K562 (cell line): ENCODE measurements at regions not wholly inside any gene's neighbourhood (a gene's known extent, or its start where the extent isn't known, plus 50 kb on each side); places are given as distances from the start of the nearest gene placed in this dataset.

Experiments
- ATAC-seq: fragments of 200-7000 bp; cut with Tn5 transposase; 3 replicates; pipeline ENCODE4 v1.9.1; 2020; ENCODE audit warnings: moderate library complexity
- BruUV-seq: library from RNA; stranded (reverse); fragments of 400-500 nt; replicated peaks from 2 replicates; lab custom pipeline; 2021; lab: Mats Ljungman, UMichigan
- CTCF ChIA-PET: fragments of 300-600 bp; formaldehyde crosslinking; extraction: SDS; loops from one replicate; lab custom pipeline; 2021; ENCODE audit warnings: low intra/inter-chr PET ratio; lab: Yijun Ruan, JAX
- POLR2A ChIA-PET: fragments of 300-600, 350-650 bp; sonication (Branson Sonifier 250); formaldehyde crosslinking; extraction: SDS; loops from one replicate; lab custom pipeline; 2021; ENCODE audit warnings: antibody characterized with exemption, inconsistent platforms; lab: Yijun Ruan, JAX
- DNase-seq, 4 experiments: peaks; one replicate each; pipeline versions ENCODE4 v3.0.0 to v3.0.0-alpha.2; 2011 to 2018; ENCODE audit warnings: low spot score in 3 of 4, mixed read lengths in 3 of 4; ENCODE audit errors: extremely low read depth in 1 of 4
- FAIRE-seq: peaks from 2 replicates; lab custom pipeline; 2011; peaks lifted over from hg19 to GRCh38; lab: Jason Lieb, UNC
- H2AFZ ChIP-seq: 2 replicates; pipeline ENCODE4 v1.6.0; 2011; ENCODE audit warnings: low read depth, low read length, control low read depth, inconsistent platforms
- H3K27ac ChIP-seq: fragments of 200-600 bp; 3 replicates; pipeline ENCODE4 v1.8.0; 2011; ENCODE audit warnings: low read depth, mild to moderate bottlenecking, control low read depth, inconsistent platforms, low read length, moderate library complexity, mixed read lengths; ENCODE audit errors: extremely low read depth
- H3K27me3 ChIP-seq, 2 experiments: fragments of 300-600 bp in 1 of 2; 2 replicates in 1 of 2; 3 replicates in 1 of 2; pipeline versions ENCODE4 v1.6.0 to v1.8.0; 2011; ENCODE audit warnings: inconsistent platforms in 2 of 2, low read length in 2 of 2, mild to moderate bottlenecking in 1 of 2, mixed read lengths in 1 of 2, moderate library complexity in 1 of 2; ENCODE audit not compliant: control insufficient read depth in 2 of 2, insufficient read depth in 2 of 2
- H3K36me3 ChIP-seq: fragments of 300-600 bp; 3 replicates; pipeline ENCODE4 v1.8.0; 2011; ENCODE audit warnings: mild to moderate bottlenecking, low read length, inconsistent platforms; ENCODE audit not compliant: control insufficient read depth, insufficient read depth
- H3K4me1 ChIP-seq, 2 experiments: fragments of 200-600 bp in 1 of 2; replicated peaks in 1 of 2; 2 replicates in 1 of 2; 3 replicates in 1 of 2; pipeline versions ENCODE4 v1.5.1 to v1.8.0; 2011; ENCODE audit warnings: inconsistent platforms in 2 of 2, low read length in 2 of 2, mild to moderate bottlenecking in 1 of 2, mixed read lengths in 1 of 2, moderate library complexity in 1 of 2; ENCODE audit not compliant: control insufficient read depth in 2 of 2, insufficient read depth in 2 of 2
- H3K4me2 ChIP-seq: 2 replicates; pipeline ENCODE4 v1.6.1; 2011; ENCODE audit warnings: low read length, control low read depth, inconsistent platforms, mixed read lengths; ENCODE audit not compliant: insufficient read depth
- H3K4me3 ChIP-seq: fragments of 200-600 bp; sonication (generic), shearing (Covaris generic); 2 replicates; pipeline ENCODE4 v1.5.1; 2016; ENCODE audit warnings: control low read depth, inconsistent platforms
- H3K79me2 ChIP-seq: fragments of 200-600 bp; 3 replicates; pipeline ENCODE4 v1.8.0; 2011; ENCODE audit warnings: low read length, inconsistent platforms; ENCODE audit not compliant: control insufficient read depth, insufficient read depth
- H3K9ac ChIP-seq, 2 experiments: 2 replicates each; pipeline versions ENCODE4 v1.6.0 to v1.6.1; 2011; ENCODE audit warnings: low read depth in 2 of 2, low read length in 2 of 2, control low read depth in 1 of 2, inconsistent platforms in 1 of 2, mild to moderate bottlenecking in 1 of 2, mixed read lengths in 1 of 2; ENCODE audit not compliant: insufficient read depth in 1 of 2
- H3K9me1 ChIP-seq: one replicate; pipeline ENCODE4 v1.6.0; 2011; ENCODE audit warnings: inconsistent platforms, mild to moderate bottlenecking, low read length, moderate library complexity; ENCODE audit not compliant: control insufficient read depth, insufficient read depth
- H3K9me3 ChIP-seq: replicated peaks from 2 replicates; pipeline ENCODE4 v1.5.1; 2011; ENCODE audit warnings: low read depth, low read length, inconsistent platforms; ENCODE audit not compliant: control insufficient read depth, insufficient read depth
- H4K20me1 ChIP-seq: replicated peaks from 2 replicates; pipeline ENCODE4 v1.6.1; 2011; ENCODE audit warnings: low read length, inconsistent platforms, mixed read lengths; ENCODE audit not compliant: control insufficient read depth, insufficient read depth
- COPS2 ChIP-seq: fragments of 450-650 bp; conservative IDR thresholded peaks from 2 replicates; pipeline ENCODE4 v1.6.1; 2016; ENCODE audit warnings: mild to moderate bottlenecking, moderate library complexity
- CREB1 ChIP-seq, 2 experiments: sonication (generic) in 1 of 2; formaldehyde crosslinking in 1 of 2; IDR thresholded peaks; 2 replicates each; pipeline versions ENCODE4 v1.6.1 to v1.8.0; 2012 to 2022; ENCODE audit warnings: inconsistent platforms in 1 of 2, mild to moderate bottlenecking in 1 of 2, missing genetic modification reagents in 1 of 2, moderate library complexity in 1 of 2
- CTBP1 ChIP-seq: fragments of 450-650 bp; IDR thresholded peaks from 2 replicates; pipeline ENCODE4 v1.6.1; 2016; ENCODE audit warnings: borderline replicate concordance
- FOXM1 ChIP-seq, 2 experiments: fragments of 450-650 bp in 1 of 2; sonication (generic) in 1 of 2; formaldehyde crosslinking in 1 of 2; IDR thresholded peaks; 2 replicates each; pipeline versions ENCODE4 v1.6.1 to v1.9.0; 2017 to 2022; ENCODE audit warnings: low read depth in 2 of 2, mild to moderate bottlenecking in 2 of 2, missing genetic modification reagents in 1 of 2, moderate library complexity in 1 of 2
- FOXP1 ChIP-seq: sonication (generic); formaldehyde crosslinking; IDR thresholded peaks from 2 replicates; pipeline ENCODE4 v1.8.0; 2022; ENCODE audit warnings: mild to moderate bottlenecking, missing genetic modification reagents
- HDAC2 ChIP-seq: fragments of 450-650 bp; IDR thresholded peaks from 2 replicates; pipeline ENCODE4 v1.6.1; 2016; ENCODE audit warnings: mild to moderate bottlenecking
- KAT7 ChIP-seq: sonication (generic); formaldehyde crosslinking; IDR thresholded peaks from 2 replicates; pipeline ENCODE4 v1.8.0; 2022; ENCODE audit warnings: missing genetic modification reagents, mild to moderate bottlenecking, borderline replicate concordance
- KDM2B ChIP-seq: fragments of 250-450 bp; sonication (Bioruptor Pico); IDR thresholded peaks from 2 replicates; pipeline ENCODE4 v1.8.0; 2021; ENCODE audit warnings: mild to moderate bottlenecking, moderate library complexity
- NFE2 ChIP-seq: IDR thresholded peaks from 2 replicates; pipeline ENCODE4 v1.6.1; 2014; ENCODE audit warnings: antibody characterized with exemption, low read depth
- NUFIP1 ChIP-seq: fragments of 450-650 bp; IDR thresholded peaks from 2 replicates; pipeline ENCODE4 v1.6.1; 2018; ENCODE audit not compliant: partially characterized antibody
- POLR3G ChIP-seq: IDR thresholded peaks from 2 replicates; pipeline ENCODE4 v1.6.1; 2011; ENCODE audit not compliant: insufficient read length, insufficient replicate concordance; ENCODE audit errors: extremely low read depth
- TAF7 ChIP-seq: fragments of 450-650 bp; IDR thresholded peaks from 2 replicates; pipeline ENCODE4 v1.6.1; 2016; ENCODE audit warnings: missing genetic modification characterization, missing compliant biosample characterization
- TEAD1 ChIP-seq, 2 experiments: fragments of 450-650 bp in 1 of 2; sonication (generic) in 1 of 2; formaldehyde crosslinking; IDR thresholded peaks; 2 replicates each; pipeline versions ENCODE4 v1.4.0 to v1.8.0; 2020 to 2022; ENCODE audit warnings: mild to moderate bottlenecking in 2 of 2, missing genetic modification reagents in 1 of 2
- THRB ChIP-seq: fragments of 450-650 bp; formaldehyde crosslinking; conservative IDR thresholded peaks from 2 replicates; pipeline ENCODE4 v1.4.0; 2022; ENCODE audit warnings: mild to moderate bottlenecking, missing genetic modification characterization
- ZBTB1 ChIP-seq: sonication (generic); formaldehyde crosslinking; IDR thresholded peaks from 2 replicates; pipeline ENCODE4 v1.8.1; 2023; ENCODE audit warnings: missing genetic modification reagents, low read depth, mild to moderate bottlenecking, borderline replicate concordance
- ZBTB7A ChIP-seq: IDR thresholded peaks from 2 replicates; pipeline ENCODE4 v1.6.1; 2011; ENCODE audit warnings: low read depth, mild to moderate bottlenecking, low read length, moderate library complexity, borderline replicate concordance; ENCODE audit not compliant: control insufficient read depth
- ZMIZ1 ChIP-seq, 2 experiments: fragments of 150-350 bp in 1 of 2; IDR thresholded peaks; 2 replicates each; pipeline ENCODE4 v1.6.1; 2012 to 2016; ENCODE audit warnings: low read depth in 2 of 2, low read length in 2 of 2, mild to moderate bottlenecking in 1 of 2, moderate library complexity in 1 of 2
- ZNF668 ChIP-seq: fragments of 250-450 bp; sonication (Bioruptor Pico); IDR thresholded peaks from 2 replicates; pipeline ENCODE4 v1.8.0; 2022; ENCODE audit warnings: mild to moderate bottlenecking, inconsistent platforms
- ZNF696 ChIP-seq: fragments of 250-450 bp; sonication (Bioruptor Pico); conservative IDR thresholded peaks from 2 replicates; pipeline ENCODE4 v1.4.0; 2020; ENCODE audit warnings: mild to moderate bottlenecking, moderate library complexity
- WGBS: fragments of 100-300 bp; shearing (Covaris generic); methylation state at CpG from one replicate; pipeline ENCODE4 v1.1.6; 2016; ENCODE audit warnings: low coverage, mixed read lengths; ENCODE audit not compliant: insufficient coverage; ENCODE audit errors: missing lambda C conversion rate; 5-methylcytosine and 5-hydroxymethylcytosine counted together
- in situ Hi-C: fragments of 300-500 bp; cut with MboI; formaldehyde crosslinking; loops from 4 replicates; pipeline ENCODE4 v1.15.0; 2018; ENCODE audit warnings: inconsistent platforms, mixed read lengths
- intact Hi-C: fragments of 100-400 bp; cut with micrococcal nuclease; formaldehyde crosslinking; loops from 2 replicates; pipeline ENCODE4 v1.14.2; 2022

DNA sequence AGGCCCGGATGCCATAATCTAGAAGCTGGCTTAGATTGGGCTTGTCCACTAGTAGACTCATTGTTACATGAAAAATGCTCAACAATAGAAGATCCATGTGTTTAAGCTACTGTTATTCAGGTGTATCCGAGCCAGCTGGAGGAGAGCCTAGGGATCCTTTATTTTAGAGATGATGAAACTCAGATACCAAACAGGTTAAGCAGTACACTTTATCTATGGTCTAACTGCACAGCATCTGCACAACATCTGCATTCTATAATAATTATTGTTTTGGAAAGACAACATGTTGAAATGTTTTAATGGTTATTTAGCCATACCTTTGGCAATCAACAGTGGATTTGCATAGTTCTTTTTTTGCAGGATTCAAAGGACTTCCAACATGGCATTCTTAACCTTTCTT, 134.1 kb downstream of the RFPL4B start (continued):
- TF ChIP-seq TAF7 (no peak), FOXM1 (IDR thresholded peaks at IDR 0.05; ENCODE audit: low read depth) (no peak), FOXM1 (CRISPR knock-in tag; IDR thresholded peaks at IDR 0.05; ENCODE audit: low read depth) (no peak)

DNA sequence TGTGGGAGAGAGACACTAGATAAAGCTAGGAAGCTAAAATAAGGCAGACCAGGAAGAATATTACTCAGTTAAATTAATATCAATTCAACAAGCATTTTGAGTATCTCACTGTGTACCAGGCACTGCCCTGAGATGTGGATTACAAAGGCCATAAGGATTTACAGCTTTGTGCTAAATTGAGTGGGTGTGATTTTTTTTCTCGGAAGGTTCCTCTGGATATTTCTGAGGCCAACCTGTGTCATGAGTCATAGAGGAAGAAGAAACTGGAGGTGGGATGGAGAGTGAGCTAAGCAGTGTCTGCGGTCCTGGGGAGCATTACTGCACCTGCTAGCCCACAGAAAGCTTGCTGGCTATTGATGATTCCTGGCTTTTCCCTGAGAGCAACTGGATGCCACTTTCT, 135.2 kb downstream of the RFPL4B start:
- H3K9me1 ChIP-seq = no peaks in the 10 kb centered on the region
- POLR2A ChIA-PET = no interaction called here
- no peak for FAIRE-seq
- TF ChIP-seq ZBTB1 = no peak
- TF ChIP-seq ZNF696 (CRISPR knock-in tag) = no peak
- TF ChIP-seq NFE2 = no peak
- TF ChIP-seq COPS2 = no peak
- no peak for TF ChIP-seq ZMIZ1 (IDR thresholded peaks at IDR 0.05; ENCODE audit: low read depth in 2 of 2, low read length in 2 of 2)
- no peak for TF ChIP-seq KAT7 (CRISPR knock-in tag)
- no peak for TF ChIP-seq THRB (CRISPR knock-in tag)
- TF ChIP-seq ZNF668 (CRISPR knock-in tag) = no peak
- no peak for TF ChIP-seq TEAD1 (CRISPR knock-in tag; IDR thresholded peaks at IDR 0.05)
- TF ChIP-seq FOXP1 = no peak
- no peak for TF ChIP-seq ZBTB7A
- TF ChIP-seq HDAC2 = no peak
- TF ChIP-seq CREB1 (IDR thresholded peaks at IDR 0.05) = no peak
- TF ChIP-seq CREB1 (CRISPR knock-in tag; IDR thresholded peaks at IDR 0.05) = no peak
- TF ChIP-seq CTBP1 = no peak
- TF ChIP-seq NUFIP1 = no peak
- TF ChIP-seq POLR3G = no peak
- no peak for TF ChIP-seq KDM2B (CRISPR knock-in tag)

More for the DNA sequence above, 135.2 kb downstream of the RFPL4B start:
- no peak overlapping the region for H3K4me3 ChIP-seq
- H3K4me2 ChIP-seq = no peak overlapping the region
- DNase-seq (no peak), ATAC-seq (no peak)
- no peak overlapping the region for H3K9ac ChIP-seq
- no peaks in the 10 kb centered on the region for H3K36me3 ChIP-seq
- CTCF ChIA-PET = no interaction called here
- in situ Hi-C loops (no loop called here), intact Hi-C loops (no loop called here)
- 0% methylated on average over 2 of the region's 2 CpGs for WGBS
- no peak overlapping the region for H2AFZ ChIP-seq
- H3K27me3 ChIP-seq = no peaks in the 10 kb centered on the region
- no peaks in the 10 kb centered on the region for H4K20me1 ChIP-seq
- no TSS peak for BruUV-seq
- H3K9me3 ChIP-seq = no peaks in the 10 kb centered on the region
- no peaks in the 10 kb centered on the region for H3K79me2 ChIP-seq
- H3K27ac ChIP-seq = no peak overlapping the region
- H3K4me1 ChIP-seq = no peaks in the 10 kb centered on the region
